Thymus (tissue), 11 donors: ENCODE measurements at regions not wholly inside any gene's neighbourhood (a gene's known extent, or its start where the extent isn't known, plus 50 kb on each side); places are given as distances from the start of the nearest gene placed in this dataset.

ENCODE experiments used
- DNase-seq, 9 donors: peaks; one replicate each; pipeline ENCODE4 v3.0.0-alpha.2; 2013; ENCODE audit warnings: low spot score in 9 of 9, low read depth in 6 of 9, missing footprints in 1 of 9
- H3K27ac ChIP-seq, 2 donors: one replicate each; pipeline ENCODE4 v1.5.1; 2013; ENCODE audit warnings: control low read depth in 1 of 2, low read depth in 1 of 2, low read length in 1 of 2, mild to moderate bottlenecking in 1 of 2, moderate library complexity in 1 of 2
- H3K27me3 ChIP-seq, 2 donors: one replicate each; pipeline ENCODE4 v1.5.1; 2013; ENCODE audit warnings: low read length in 1 of 2; ENCODE audit not compliant: control insufficient read depth in 2 of 2, insufficient read depth in 1 of 2
- H3K36me3 ChIP-seq, 2 donors: one replicate each; pipeline ENCODE4 v1.5.1; 2013; ENCODE audit warnings: low read length in 1 of 2, mild to moderate bottlenecking in 1 of 2, moderate library complexity in 1 of 2; ENCODE audit not compliant: control insufficient read depth in 2 of 2, insufficient read depth in 2 of 2
- H3K4me1 ChIP-seq, 2 donors: one replicate each; pipeline ENCODE4 v1.5.1; 2013; ENCODE audit warnings: low read length in 2 of 2; ENCODE audit not compliant: control insufficient read depth in 2 of 2, insufficient read depth in 2 of 2
- H3K4me3 ChIP-seq, 2 donors: one replicate each; pipeline ENCODE4 v1.5.1; 2013; ENCODE audit warnings: low read length in 2 of 2, control low read depth in 1 of 2, mild to moderate bottlenecking in 1 of 2
- H3K9me3 ChIP-seq, 2 donors: one replicate each; pipeline ENCODE4 v1.5.1; 2013; ENCODE audit warnings: low read length in 1 of 2, mild to moderate bottlenecking in 1 of 2; ENCODE audit not compliant: control insufficient read depth in 2 of 2, insufficient read depth in 1 of 2
- WGBS: extraction: QIAGEN DNeasy Blood & Tissue Kit; methylation state at CpG from one replicate; pipeline ENCODE4 v1.1.7; 2013; 5-methylcytosine and 5-hydroxymethylcytosine counted together
- donor health status: healthy.

GRCh38 chr17:31753011-31753410, 106.0 kb downstream of the COPRS start:
- Histone ChIP-seq H3K36me3 (no peaks in the 10 kb centered on the region), H3K4me3 (no peak overlapping the region), H3K27ac (no peak overlapping the region), H3K9me3 (no peaks in the 10 kb centered on the region), H3K4me1 (no peaks in the 10 kb centered on the region), H3K27me3 (no peaks in the 10 kb centered on the region)
- no peak for DNase-seq
- 98% methylated on average over 2 of the region's 2 CpGs for WGBS

- no peak overlapping the region for H3K27ac ChIP-seq
- no peaks in the 10 kb centered on the region for H3K4me1 ChIP-seq
- H3K4me3 ChIP-seq, result no peak overlapping the region
- 90% methylated on average over 6 of the region's 6 CpGs for WGBS
- H3K27me3 ChIP-seq, result no peaks in the 10 kb centered on the region
- H3K36me3 ChIP-seq, result no peaks in the 10 kb centered on the region
- DNase-seq, result no peak
- no peaks in the 10 kb centered on the region for H3K9me3 ChIP-seq
These were observed 106.5 kb downstream of the COPRS start for GRCh38 chr17:31752584-31752983.

- no peak overlapping the region for H3K4me3 ChIP-seq
- H3K36me3 ChIP-seq, result no peaks in the 10 kb centered on the region
- no peak for DNase-seq
- no peaks in the 10 kb centered on the region for H3K27me3 ChIP-seq
- no peaks in the 10 kb centered on the region for H3K4me1 ChIP-seq
- H3K27ac ChIP-seq, result no peak overlapping the region
- WGBS, result 95% methylated on average over 3 of the region's 3 CpGs
- no peaks in the 10 kb centered on the region for H3K9me3 ChIP-seq
These were observed 108.5 kb downstream of the COPRS start for GRCh38 chr17:31750578-31750977.

GRCh38 chr17:31748881-31749280, 110.2 kb downstream of the COPRS start:
- no peaks in the 10 kb centered on the region for H3K4me1 ChIP-seq
- H3K36me3 ChIP-seq, result no peaks in the 10 kb centered on the region
- no peaks in the 10 kb centered on the region for H3K27me3 ChIP-seq
- H3K27ac ChIP-seq, result no peak overlapping the region
- no peaks in the 10 kb centered on the region for H3K9me3 ChIP-seq
- H3K4me3 ChIP-seq, result no peak overlapping the region
- 96% methylated on average over 3 of the region's 3 CpGs for WGBS
- no peak for DNase-seq

GRCh38 chr17:31746884-31747495, 112.1 kb downstream of the COPRS start:
- H3K9me3 ChIP-seq, result no peaks in the 10 kb centered on the region
- H3K4me1 ChIP-seq, result no peaks in the 10 kb centered on the region
- DNase-seq, result no peak
- no peaks in the 10 kb centered on the region for H3K36me3 ChIP-seq
- no peak overlapping the region for H3K4me3 ChIP-seq
- H3K27ac ChIP-seq, result no peak overlapping the region
- H3K27me3 ChIP-seq, result no peaks in the 10 kb centered on the region

GRCh38 chr17:31745964-31746600, 113.0 kb downstream of the COPRS start:
- DNase-seq, result no peak
- no peak overlapping the region for H3K27ac ChIP-seq
- no peak overlapping the region for H3K4me3 ChIP-seq
- no peaks in the 10 kb centered on the region for H3K36me3 ChIP-seq
- H3K4me1 ChIP-seq, result no peaks in the 10 kb centered on the region
- no peaks in the 10 kb centered on the region for H3K9me3 ChIP-seq
- WGBS, result 97% methylated on average over 8 of the region's 8 CpGs
- H3K27me3 ChIP-seq, result no peaks in the 10 kb centered on the region

GRCh38 chr17:31744511-31744951, 114.5 kb downstream of the COPRS start:
- no peak for DNase-seq
- no peak overlapping the region for H3K4me3 ChIP-seq
- no peaks in the 10 kb centered on the region for H3K4me1 ChIP-seq
- 53% methylated on average over 3 of the region's 3 CpGs for WGBS
- no peak overlapping the region for H3K27ac ChIP-seq
- no peaks in the 10 kb centered on the region for H3K9me3 ChIP-seq
- H3K27me3 ChIP-seq, result no peaks in the 10 kb centered on the region
- H3K36me3 ChIP-seq, result no peaks in the 10 kb centered on the region

GRCh38 chr17:31743797-31744196, 115.2 kb downstream of the COPRS start:
- Histone ChIP-seq H3K4me1 (no peaks in the 10 kb centered on the region), H3K4me3 (no peak overlapping the region), H3K27me3 (no peaks in the 10 kb centered on the region), H3K36me3 (no peaks in the 10 kb centered on the region), H3K27ac (no peak overlapping the region), H3K9me3 (no peaks in the 10 kb centered on the region)
- 35% methylated on average over 2 of the region's 2 CpGs for WGBS
- no peak for DNase-seq

GRCh38 chr17:31741371-31741770, 117.7 kb downstream of the COPRS start:
- Histone ChIP-seq H3K4me3 (no peak overlapping the region), H3K36me3 (no peaks in the 10 kb centered on the region), H3K4me1 (no peaks in the 10 kb centered on the region), H3K27me3 (no peaks in the 10 kb centered on the region), H3K27ac (no peak overlapping the region), H3K9me3 (no peaks in the 10 kb centered on the region)
- no peak for DNase-seq
- 97% methylated on average over 3 of the region's 3 CpGs for WGBS
